ENCODE measurements at regions not wholly inside any gene's neighbourhood (a gene's known extent, or its start where the extent isn't known, plus 50 kb on each side); places are given as distances from the start of the nearest gene placed in this dataset.

DNA sequence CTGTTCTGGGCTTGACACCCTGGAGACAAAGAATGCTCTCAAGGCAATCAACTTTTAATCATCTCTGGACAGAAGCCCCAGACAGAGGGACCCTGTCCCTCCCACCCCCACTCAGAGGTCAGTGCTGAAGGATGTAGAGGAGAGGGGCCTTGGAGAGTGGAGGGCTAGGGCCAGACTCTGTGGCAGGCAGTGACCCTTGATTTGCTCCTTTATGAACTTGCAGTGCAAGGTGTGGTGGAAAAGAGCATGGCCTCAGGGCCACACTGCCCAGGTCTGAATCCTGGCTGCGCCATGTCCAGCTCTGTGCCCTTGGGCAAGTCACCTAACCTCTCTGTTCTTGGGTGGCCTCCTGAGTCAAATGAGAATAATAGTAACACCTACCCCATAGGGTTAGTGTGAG is 134.3 kb downstream of the TMEM132E start:
- in situ Hi-C loops (cut with HindIII; ENCODE audit: low sequenced_read_pairs), result no loop called here

DNA sequence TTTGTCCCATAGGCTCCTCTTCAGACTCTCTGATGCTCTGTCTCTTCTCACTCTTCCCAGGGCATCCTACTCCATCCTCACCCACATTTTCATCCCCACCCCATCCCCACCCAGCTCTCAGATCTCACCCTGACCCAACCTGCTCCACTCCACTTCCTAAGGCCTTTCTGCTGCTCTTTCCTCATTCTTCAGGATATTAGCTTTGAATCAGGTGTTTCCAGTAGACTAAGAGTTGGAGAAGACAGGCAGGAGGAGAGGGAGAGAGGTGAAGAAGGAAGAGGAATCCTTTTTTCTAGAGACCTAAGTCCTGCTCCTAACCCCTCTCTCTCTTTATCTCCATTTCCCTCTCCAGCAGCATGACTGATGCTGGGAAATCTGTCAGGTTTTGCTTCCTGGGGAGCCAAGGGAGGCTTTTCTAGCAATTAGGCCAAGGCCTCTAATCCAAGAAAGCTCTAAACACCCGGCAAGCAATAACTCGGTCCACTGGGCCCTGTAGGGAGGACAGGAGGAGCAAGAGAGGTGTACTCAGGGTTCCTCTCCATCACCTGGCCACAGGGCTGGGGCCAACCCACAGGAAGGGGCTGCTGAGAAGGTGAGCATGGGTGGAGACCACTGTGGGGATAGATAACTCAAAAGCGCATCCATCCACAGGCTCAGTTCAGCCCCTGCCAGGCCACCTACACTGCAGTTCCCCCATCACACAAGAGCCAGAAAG is 133.3 kb downstream of the TMEM132E start:
- in situ Hi-C loops (cut with HindIII; ENCODE audit: low sequenced_read_pairs), result no loop called here

DNA sequence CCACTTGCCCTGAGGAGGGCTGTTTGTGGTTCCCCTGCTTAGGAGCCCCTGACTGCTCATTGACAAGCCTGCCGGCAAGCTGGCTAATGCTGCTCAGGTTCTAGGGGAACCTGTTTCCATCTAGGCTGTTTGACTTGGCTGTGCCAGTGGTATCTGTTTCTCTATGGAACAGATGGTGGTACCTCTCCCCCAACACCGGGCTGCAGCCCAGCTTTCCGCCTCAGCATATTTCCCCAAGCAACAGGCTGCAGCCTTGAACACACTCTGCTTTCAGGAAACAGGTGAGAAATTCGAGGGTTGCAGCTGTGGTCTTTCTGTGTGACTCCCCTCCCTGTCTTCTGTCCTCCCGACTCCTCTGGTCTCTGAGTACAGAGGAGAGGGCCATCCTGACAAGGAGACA is 132.3 kb downstream of the TMEM132E start:
- in situ Hi-C loops (cut with HindIII; ENCODE audit: low sequenced_read_pairs), result no loop called here

DNA sequence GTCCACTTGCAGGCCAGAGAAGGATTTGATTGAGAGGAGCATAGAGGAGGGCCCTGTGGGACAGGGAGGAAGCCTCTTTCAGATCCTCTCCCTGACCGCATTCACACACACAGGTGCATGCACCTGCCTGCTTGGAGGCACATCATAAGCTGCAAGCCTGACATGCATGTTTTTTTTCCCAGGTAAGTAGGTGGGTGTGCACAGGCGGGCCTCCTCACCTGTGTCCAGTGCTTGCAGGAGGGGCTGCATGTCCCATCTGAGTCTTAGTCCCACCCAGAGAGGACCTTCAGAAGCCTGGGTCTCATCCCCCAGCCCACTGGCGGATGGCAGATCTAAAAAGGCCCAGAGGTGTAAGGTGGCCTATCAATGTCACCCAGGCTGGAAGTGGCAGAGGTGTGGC is 130.8 kb downstream of the TMEM132E start:
- in situ Hi-C loops (cut with HindIII; ENCODE audit: low sequenced_read_pairs), result no loop called here

DNA sequence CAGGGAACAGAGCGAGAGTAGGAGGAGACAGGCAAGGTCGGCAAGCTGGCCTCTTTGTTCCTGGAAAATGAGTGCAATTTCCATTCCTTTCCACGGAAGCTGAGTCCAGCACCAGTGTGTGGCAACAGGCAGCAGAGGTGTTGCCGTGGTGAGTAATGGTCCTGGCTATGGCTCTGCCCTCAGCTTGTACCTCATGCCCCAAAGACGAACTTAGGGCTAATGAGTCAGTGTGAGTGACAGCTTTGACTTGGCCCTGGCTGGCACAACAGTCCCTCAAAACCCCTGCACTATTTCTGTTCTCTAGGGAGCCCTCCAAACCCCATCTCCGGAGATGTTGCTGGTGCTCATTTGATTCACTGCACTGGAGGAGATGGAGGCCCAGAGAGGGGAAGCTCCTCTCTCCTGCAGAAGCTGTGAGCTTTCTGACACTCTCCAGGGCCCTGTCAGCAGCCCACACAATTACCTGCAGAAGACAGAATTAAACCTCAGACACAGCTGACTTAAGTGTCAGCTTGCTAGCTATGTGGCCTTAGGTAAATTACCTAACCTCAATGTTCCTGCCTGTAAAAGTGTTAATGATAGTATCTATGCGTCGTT is 129.9 kb downstream of the TMEM132E start:
- in situ Hi-C loops (cut with HindIII; ENCODE audit: low sequenced_read_pairs), result no loop called here

DNA sequence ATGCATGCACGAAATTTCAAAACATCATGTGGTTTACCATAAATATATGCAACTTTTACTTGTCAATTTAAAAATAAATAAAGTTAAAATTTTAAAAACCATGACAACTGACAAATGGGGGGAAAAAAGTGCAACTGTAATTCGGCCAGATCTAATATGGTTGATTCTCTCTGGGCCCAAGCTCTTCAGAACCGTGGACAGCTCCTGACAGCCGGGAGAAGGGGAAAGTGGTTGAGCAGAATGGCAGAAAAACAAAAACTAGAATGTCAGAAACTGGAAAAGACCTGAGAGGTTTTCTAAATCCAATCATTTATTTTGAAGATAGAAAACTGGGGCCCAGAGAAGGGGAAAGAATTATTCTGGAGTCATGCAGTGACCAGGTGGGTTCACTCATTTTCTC is 126.6 kb downstream of the TMEM132E start:
- in situ Hi-C loops (cut with HindIII; ENCODE audit: low sequenced_read_pairs), result no loop called here

DNA sequence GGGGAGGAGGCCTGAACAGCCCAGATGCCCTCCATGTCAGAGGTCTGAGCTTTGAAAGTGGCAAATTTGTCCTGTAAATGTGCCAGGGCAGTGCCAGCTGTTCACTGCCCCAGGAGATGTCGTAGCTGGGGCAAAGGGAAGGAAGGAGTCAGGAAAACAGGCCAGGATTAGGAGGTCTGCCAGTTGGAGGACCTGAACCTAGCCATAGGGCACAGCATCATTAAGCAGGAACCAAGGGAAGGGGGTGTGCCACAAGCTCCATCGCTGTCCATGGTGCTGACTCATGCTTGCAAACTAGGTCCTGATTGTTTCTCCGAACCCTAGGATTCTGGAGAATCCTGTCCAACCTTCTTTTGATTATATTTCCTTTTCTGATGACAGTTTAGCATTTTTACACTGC is 124.2 kb downstream of the TMEM132E start:
- in situ Hi-C loops (cut with HindIII; ENCODE audit: low sequenced_read_pairs), result no loop called here

DNA sequence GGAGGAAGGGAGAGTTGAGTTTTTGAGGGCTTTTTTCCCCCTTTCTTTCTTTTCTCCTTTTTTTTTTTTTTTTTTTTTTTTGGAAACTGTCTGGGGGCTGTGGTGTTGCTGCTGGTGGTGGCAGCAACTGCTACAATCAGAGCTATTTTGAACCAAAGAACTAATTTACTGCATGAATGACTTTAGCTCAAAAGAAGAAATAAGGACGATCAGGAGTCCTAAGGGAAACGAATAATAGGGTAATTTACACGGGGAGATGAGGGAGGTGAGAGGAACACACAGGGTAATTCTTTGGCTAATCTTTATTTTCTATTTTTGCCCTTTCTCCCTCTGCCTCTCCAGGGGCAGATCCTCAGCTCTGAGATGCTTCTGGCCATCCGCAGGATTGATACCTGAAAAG is 119.8 kb downstream of the TMEM132E start:
- in situ Hi-C loops (cut with HindIII; ENCODE audit: low sequenced_read_pairs), result no loop called here

DNA sequence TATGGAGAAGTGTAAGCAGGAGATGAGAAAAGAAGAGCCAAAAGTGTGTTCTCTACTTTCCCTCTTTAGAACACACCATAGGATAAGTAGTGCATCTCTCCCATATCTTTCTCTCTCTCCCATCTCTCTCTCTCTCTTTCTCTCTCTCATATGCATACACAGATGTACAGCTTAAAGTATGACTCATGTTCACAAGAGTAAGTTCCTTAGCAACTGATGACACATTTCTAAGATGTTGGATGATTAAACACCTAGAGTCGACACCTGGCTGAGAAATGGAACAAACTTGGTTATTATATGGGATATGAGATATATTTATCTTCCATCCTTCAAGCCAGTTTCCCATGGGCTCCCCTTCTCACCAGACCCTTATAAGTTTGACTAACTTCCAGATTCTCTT is 113.5 kb downstream of the TMEM132E start:
- in situ Hi-C loops (cut with HindIII; ENCODE audit: low sequenced_read_pairs), result no loop called here

Measured in DLD1 (cell line).